HG03439 (cell line): ENCODE measurements at regions not wholly inside any gene's neighbourhood (a gene's known extent, or its start where the extent isn't known, plus 50 kb on each side); places are given as distances from the start of the nearest gene placed in this dataset.
"Not testable (repeated sequence)": the region's sequence is repeated elsewhere in the genome, so short reads cannot be mapped to it uniquely, and the experiment has no call there.

Source experiments
- ATAC-seq: cut with Tn5 transposase; IDR thresholded peaks from one replicate; pipeline ENCODE4 v1.9.1; 2021; ENCODE audit warnings: mild to moderate bottlenecking, moderate library complexity; ENCODE audit not compliant: unreplicated experiment

DNA sequence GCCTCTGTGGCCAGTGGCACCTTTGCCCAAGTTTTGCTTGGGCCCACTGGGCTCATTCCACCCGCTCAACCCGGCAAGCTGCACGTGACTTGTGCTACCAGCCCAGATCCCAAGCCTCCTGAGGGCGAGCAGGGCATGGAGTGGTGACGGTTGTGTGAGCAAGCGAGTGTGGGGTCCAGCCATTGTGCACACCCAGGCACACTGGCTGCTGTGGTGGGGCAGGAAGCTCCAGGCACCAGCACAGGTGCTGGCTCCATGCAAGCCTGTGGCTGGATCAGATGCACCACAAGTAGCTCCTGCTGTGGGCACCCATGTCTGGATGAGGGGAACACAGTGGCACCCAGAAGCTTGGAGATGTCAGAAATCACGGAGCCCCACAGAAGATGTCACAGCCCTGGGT is 557.0 kb upstream of the GNPDA2 start:
- no peak for ATAC-seq

DNA sequence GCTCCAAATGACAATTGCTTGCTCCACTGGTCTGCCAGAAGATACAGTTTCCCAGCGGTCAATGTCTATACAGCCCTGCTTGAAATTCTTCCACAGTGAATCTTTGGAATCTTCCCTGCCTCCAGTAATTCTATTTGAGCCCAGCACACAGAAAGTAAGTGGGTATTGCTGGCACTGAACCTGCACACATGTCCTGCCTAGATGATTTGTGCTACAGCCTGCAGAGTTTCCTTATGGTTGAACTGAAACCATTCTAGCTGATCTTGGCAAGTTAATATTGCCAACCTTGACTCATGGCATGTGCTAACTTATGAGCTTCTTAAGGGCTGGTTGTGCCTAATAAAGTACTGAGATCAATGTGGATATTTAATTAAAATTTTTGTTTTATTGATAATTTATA is 553.8 kb upstream of the GNPDA2 start:
- no peak for ATAC-seq

DNA sequence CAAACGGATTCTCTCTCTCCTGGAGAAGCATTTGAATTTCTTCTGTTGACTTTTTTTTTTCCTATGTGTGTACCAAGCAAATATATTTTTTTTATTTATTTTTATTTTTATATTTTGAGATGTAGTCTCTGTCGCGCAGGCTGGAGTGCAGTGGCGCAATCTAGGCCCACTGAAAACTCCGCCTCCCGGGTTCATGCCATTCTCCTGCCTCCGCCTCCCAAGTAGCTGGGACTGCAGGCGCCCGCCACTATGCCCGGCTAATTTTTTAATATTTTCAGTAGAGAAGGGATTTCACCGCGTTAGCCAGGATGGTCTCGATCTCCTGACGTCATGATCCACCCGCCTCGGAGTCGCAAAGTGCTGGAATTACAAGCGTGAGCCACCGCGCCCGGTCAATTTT is 549.5 kb upstream of the GNPDA2 start:
- ATAC-seq = no peak

DNA sequence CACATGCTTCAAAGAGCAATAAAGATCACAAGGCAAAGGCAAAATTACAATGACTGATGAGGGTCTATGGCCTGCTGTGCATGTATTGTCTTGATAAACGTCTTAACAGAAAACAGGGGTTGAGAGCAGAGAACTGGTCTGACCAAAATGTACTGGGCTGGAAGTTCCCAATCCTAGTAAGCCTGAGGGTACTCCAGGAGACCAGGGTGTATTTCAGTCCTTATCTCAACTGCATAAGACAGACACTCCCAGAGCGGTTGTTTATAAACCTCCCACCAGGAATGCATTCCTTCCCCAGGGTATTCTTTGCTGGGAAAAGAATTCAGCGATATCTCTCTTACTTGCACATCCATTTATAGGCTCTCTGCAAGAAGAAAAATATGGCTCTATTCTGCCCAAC is 521.8 kb upstream of the GNPDA2 start:
- ATAC-seq = not testable (repeated sequence)

DNA sequence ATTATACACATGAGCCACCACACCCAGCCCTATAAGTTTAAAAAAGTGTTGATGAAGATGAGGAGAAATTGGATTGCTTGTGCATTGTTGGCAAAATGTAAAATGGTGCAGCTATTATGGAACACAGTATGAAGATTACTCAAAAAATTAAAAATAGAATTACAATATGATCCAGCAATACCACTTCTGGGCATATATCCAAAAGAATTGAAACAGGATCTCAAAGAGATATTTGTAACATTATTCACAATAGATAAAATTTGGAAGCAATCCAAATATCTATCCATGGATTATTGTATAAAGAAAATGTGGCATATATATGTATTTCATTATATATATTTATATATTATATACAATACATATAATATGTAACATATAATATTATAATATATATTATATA is 515.6 kb upstream of the GNPDA2 start:
- no peak for ATAC-seq

GRCh38 chr4:45229206-45229605 is 502.9 kb upstream of the GNPDA2 start:
- ATAC-seq = no peak

GRCh38 chr4:45215976-45216542 is 489.7 kb upstream of the GNPDA2 start:
- no peak for ATAC-seq

DNA sequence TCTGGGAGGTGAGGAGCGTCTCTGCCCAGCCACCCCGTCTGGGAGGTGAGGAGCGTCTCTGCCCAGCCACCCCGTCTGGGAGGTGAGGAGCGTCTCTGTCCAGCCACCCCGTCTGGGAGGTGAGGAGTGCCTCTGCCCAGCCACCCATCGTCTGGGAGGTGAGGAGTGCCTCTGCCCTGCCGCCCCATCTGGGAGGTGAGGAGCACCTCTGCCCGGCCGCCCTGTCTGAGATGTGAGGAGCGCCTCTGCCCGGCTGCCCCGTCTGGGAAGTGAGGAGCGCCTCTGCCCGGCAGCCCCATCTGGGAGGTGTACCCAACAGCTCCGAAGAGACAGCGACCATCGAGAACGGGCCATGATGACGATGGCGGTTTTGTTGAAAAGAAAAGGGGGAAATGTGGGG is 482.1 kb upstream of the GNPDA2 start:
- ATAC-seq = not testable (repeated sequence)

DNA sequence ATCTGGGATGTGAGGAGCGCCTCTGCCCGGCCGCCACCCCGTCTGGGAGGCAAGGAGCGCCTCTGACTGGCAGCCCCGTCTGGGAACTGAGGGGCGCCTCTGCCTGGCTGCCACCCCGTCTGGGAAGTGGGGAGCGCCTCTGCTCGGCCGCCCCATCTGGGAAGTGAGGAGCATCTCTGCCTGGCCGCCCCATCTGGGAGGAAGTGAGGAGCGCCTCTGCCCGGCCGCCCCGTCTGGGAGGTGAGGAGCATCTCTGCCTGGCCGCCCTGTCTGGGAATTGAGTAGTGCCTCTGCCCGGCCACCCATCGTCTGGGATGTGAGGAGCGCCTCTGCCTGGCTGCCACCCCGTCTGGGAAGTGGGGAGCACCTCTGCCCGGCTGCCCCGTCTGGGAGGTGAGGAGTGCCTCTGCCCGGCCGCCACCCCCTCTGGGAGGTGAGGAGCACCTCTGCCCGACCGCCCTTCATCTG is 481.5 kb upstream of the GNPDA2 start:
- ATAC-seq = not testable (repeated sequence)

DNA sequence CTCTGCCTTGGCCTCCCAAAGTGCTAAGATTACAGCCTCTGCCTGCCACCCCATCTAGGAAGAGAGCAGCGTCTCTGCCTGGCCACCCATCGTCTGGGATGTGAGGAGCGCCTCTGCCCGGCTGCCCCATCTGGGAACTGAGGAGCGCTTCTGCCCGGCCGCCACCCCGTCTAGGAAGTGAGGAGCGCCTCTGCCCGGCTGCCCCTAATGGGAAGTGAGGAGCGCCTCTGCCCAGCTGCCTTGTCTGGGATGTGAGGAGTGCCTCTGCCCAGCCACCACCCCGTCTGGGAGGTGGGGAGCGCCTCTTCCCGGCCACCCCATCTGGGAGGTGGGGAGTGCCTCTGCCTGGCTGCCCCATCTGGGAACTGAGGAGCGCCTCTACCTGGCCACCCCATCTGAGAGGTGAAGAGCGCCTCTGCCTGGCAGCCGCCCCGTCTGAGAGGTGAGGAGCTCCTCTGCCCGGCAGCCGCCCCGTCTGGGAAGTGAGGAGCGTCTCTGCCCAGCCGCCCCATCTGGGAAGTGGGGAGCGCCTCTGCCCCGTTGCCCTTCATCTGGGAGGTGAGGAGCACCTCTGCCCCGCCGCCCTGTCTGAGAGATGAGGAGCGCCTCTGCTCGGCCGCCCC is 481.0 kb upstream of the GNPDA2 start:
- not testable (repeated sequence) for ATAC-seq

DNA sequence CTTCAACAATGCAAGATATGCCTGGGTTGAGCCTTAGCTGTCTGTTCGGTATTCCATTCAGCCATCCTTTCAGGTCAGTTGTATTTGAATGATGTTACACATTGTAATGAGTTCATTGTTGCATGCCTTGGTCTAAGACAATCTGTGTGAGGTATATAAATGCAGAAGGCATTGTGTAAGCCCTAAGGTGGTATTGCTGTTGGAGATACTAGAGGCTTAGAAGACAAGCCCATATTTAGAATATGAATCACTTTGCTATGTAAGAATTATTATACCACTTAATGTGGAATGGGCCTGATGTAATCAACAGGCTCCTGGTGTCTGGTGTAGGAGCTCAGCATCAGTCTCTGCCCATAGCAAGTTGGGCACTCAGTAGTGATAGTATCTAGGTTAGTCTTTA is 473.4 kb upstream of the GNPDA2 start:
- no peak for ATAC-seq

DNA sequence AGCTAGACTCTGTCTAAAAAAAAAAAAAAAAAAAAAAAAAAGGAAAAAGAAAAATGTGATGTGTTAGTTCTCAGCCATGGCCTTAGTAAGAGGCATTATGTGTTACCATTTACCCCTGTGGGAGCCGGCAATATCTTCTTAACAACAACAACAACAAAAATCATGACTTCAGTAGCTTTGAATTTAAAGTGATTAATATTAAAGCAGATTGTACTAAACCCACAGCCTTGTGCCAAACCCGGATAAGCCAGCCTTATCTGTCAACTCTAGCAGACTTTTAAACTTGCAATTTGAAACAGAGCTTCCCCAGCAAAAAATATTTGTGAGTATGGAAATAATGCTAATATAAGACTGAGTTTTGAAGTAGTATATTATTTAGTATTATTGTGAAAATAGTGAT is 462.1 kb upstream of the GNPDA2 start:
- ATAC-seq = no peak

GRCh38 chr4:45186249-45186648 is 459.9 kb upstream of the GNPDA2 start:
- ATAC-seq = no peak

GRCh38 chr4:45183905-45184304 is 457.5 kb upstream of the GNPDA2 start:
- ATAC-seq = no peak

GRCh38 chr4:45172636-45173035 is 446.3 kb upstream of the GNPDA2 start:
- ATAC-seq = no peak

GRCh38 chr4:45160951-45161350 is 434.6 kb upstream of the GNPDA2 start:
- no peak for ATAC-seq

GRCh38 chr4:45155081-45155777 is 428.9 kb upstream of the GNPDA2 start:
- no peak for ATAC-seq

- ATAC-seq = no peak
These were observed 421.5 kb upstream of the GNPDA2 start for GRCh38 chr4:45147866-45148265.

DNA sequence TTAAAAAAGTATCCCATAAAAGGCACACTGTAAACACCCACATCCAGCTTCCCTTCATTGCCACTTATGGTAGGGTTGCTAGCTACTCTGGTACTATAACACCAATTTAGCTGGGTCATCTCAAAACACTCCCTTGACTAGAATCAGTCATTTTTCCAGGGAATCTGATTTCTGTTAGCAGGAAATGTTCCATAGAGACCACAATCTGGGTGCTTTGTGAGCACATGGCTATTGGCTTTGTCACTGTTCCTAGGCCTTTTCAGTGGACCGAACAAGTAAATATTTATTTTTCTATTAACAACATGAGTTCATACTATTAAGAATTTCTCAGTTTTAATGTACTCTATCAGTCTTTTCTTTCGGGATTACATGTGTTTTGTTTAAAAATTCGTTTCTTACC is 404.7 kb upstream of the GNPDA2 start:
- no peak for ATAC-seq

DNA sequence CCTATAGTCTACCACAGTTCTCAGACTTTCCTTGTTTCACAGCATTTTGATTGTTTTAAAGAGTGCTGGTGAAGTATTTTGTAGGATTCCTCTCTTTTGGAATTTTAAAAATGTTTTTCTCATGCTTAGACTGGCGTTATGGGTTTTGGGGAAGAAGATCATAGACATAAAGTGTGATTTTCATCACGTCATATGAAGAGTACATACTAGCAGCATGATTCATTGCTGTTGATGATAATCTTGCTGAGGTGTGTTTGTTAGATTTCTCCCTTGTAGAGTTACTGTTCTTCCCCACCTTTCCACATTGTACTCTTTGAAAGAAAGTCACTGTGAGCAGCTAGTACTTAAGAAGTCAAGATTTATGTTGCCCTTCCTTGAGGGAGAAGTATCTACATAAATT is 396.1 kb upstream of the GNPDA2 start:
- no peak for ATAC-seq

DNA sequence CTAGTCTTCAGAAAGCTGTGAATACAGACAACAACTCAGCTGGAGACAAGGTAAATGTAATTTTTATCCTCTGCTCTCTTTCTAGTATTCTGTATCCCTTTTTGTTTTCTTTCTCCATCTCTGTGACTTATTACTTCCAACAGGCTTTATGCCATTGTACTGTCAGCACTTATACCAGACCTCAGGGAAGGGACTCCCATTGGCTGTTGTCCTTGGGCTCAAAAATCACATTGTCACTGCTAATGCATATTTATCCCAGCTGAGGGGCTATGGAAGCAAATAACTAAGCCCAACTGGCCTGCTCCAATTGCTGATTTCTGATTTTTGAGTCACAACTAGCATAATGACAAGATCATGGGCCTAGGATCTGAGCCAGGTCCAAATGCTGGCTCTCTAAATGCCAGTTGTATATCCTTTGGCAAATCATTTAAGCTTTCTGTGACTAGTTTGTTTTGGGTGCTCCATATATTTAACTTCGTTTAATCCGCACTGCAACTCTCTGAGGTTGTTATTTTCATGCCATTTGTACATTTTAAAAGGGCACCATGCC is 395.1 kb upstream of the GNPDA2 start:
- no peak for ATAC-seq

- ATAC-seq = peak; percentile 87
These were observed 393.8 kb upstream of the GNPDA2 start for GRCh38 chr4:45120163-45120562.
